H1 (cell line): ENCODE measurements at regions not wholly inside any gene's neighbourhood (a gene's known extent, or its start where the extent isn't known, plus 50 kb on each side); places are given as distances from the start of the nearest gene placed in this dataset.

Experiments used
- CTCF ChIA-PET: fragments of 300-600 bp; sonication (Branson Sonifier 250); formaldehyde crosslinking; loops from one replicate; lab custom pipeline; 2021; ENCODE audit not compliant: partially characterized antibody; lab: Charles Lee
- POLR2A ChIA-PET: fragments of 300-600 bp; sonication (Branson Sonifier 250); formaldehyde crosslinking; loops from one replicate; lab custom pipeline; 2021; ENCODE audit warnings: inconsistent platforms; ENCODE audit not compliant: partially characterized antibody; lab: Charles Lee
- DNase-seq, 2 experiments: peaks; one replicate each; pipeline versions ENCODE4 v3.0.0 to v3.0.0-alpha.2; 2010 to 2022; ENCODE audit warnings: low spot score in 2 of 2, low read depth in 1 of 2, mixed read lengths in 1 of 2
- FAIRE-seq: peaks from 2 replicates; lab custom pipeline; 2011; peaks lifted over from hg19 to GRCh38; lab: Jason Lieb, UNC
- H2AFZ ChIP-seq: 2 replicates; pipeline ENCODE4 v1.8.1; 2012; ENCODE audit warnings: low read length, inconsistent platforms
- H2AK5ac ChIP-seq: 2 replicates; pipeline ENCODE4 v1.6.1; 2013; ENCODE audit warnings: low read depth, low read length
- H2BK120ac ChIP-seq: replicated peaks from 2 replicates; pipeline ENCODE3; 2013; ENCODE audit warnings: low read depth, low read length, inconsistent platforms
- H2BK12ac ChIP-seq: 2 replicates; pipeline ENCODE4 v1.6.1; 2013; ENCODE audit warnings: low read depth, low read length
- H2BK15ac ChIP-seq: 2 replicates; pipeline ENCODE4 v1.6.1; 2013; ENCODE audit warnings: low read length
- H2BK20ac ChIP-seq: 2 replicates; pipeline ENCODE4 v1.6.1; 2013; ENCODE audit warnings: low read length
- H2BK5ac ChIP-seq: 2 replicates; pipeline ENCODE4 v1.6.1; 2013; ENCODE audit warnings: low read depth, low read length
- H3K14ac ChIP-seq: 2 replicates; pipeline ENCODE4 v1.6.1; 2013; ENCODE audit warnings: inconsistent platforms; ENCODE audit not compliant: insufficient read length
- H3K18ac ChIP-seq: 2 replicates; pipeline ENCODE4 v1.6.1; 2013; ENCODE audit warnings: low read length; ENCODE audit errors: extremely low read depth
- H3K23ac ChIP-seq: 2 replicates; pipeline ENCODE4 v1.6.1; 2013; ENCODE audit warnings: inconsistent platforms; ENCODE audit not compliant: insufficient read length
- H3K23me2 ChIP-seq: 2 replicates; pipeline ENCODE4 v1.6.1; 2013; ENCODE audit warnings: low read depth, low read length
- H3K27ac ChIP-seq: 2 replicates; pipeline ENCODE4 v1.6.1; 2011; ENCODE audit warnings: low read depth, low read length, inconsistent platforms
- H3K27me3 ChIP-seq, 4 experiments: replicated peaks in 1 of 4; 1 replicate in 1 of 4; 2 replicates in 3 of 4; pipeline versions ENCODE4 v1.6.1 to v1.8.1; 2011 to 2013; ENCODE audit warnings: low read length in 3 of 4, mild to moderate bottlenecking in 3 of 4, inconsistent platforms in 2 of 4, mixed read lengths in 2 of 4, moderate library complexity in 1 of 4; ENCODE audit not compliant: control insufficient read depth in 3 of 4, insufficient read depth in 3 of 4; ENCODE audit errors: extremely low read depth in 1 of 4
- H3K36me3 ChIP-seq, 4 experiments: 2 replicates each; pipeline versions ENCODE4 v1.6.1 to v1.8.1; 2011 to 2013; ENCODE audit warnings: mild to moderate bottlenecking in 4 of 4, low read length in 3 of 4, moderate library complexity in 2 of 4, control low read depth in 1 of 4, inconsistent platforms in 1 of 4; ENCODE audit not compliant: insufficient read depth in 4 of 4, control insufficient read depth in 2 of 4
- H3K4ac ChIP-seq: replicated peaks from 2 replicates; pipeline ENCODE3; 2013; ENCODE audit warnings: low read length, low read depth, mixed read lengths, inconsistent platforms; ENCODE audit not compliant: insufficient read length
- H3K4me1 ChIP-seq, 4 experiments: replicated peaks in 1 of 4; 1 replicate in 1 of 4; 2 replicates in 3 of 4; pipeline versions ENCODE4 v1.6.1 to v1.8.1; 2011 to 2013; ENCODE audit warnings: low read length in 3 of 4, inconsistent platforms in 2 of 4, mixed read lengths in 1 of 4; ENCODE audit not compliant: insufficient read depth in 4 of 4, control insufficient read depth in 3 of 4
- H3K4me2 ChIP-seq, 2 experiments: 2 replicates each; pipeline versions ENCODE4 v1.6.1 to v1.8.1; 2011 to 2013; ENCODE audit warnings: low read depth in 2 of 2, low read length in 2 of 2, control low read depth in 1 of 2, inconsistent platforms in 1 of 2, mild to moderate bottlenecking in 1 of 2; ENCODE audit not compliant: insufficient read depth in 1 of 2
- H3K4me3 ChIP-seq, 4 experiments: fragments of 200-600, 300-600 bp in 1 of 4; sonication (generic), shearing (Covaris generic), sonication (Bioruptor Twin) in 1 of 4; 2 replicates each; pipeline versions ENCODE4 v1.5.1 to v1.8.1; 2011 to 2016; ENCODE audit warnings: low read length in 4 of 4, low read depth in 3 of 4, control low read depth in 2 of 4, inconsistent platforms in 2 of 4, mild to moderate bottlenecking in 2 of 4, mixed read lengths in 1 of 4, moderate library complexity in 1 of 4; ENCODE audit not compliant: insufficient read depth in 2 of 4; ENCODE audit errors: extremely low read depth in 1 of 4
- H3K56ac ChIP-seq: replicated peaks from 2 replicates; pipeline ENCODE3; 2013; ENCODE audit warnings: low read depth, mild to moderate bottlenecking, mixed read lengths, low read length, inconsistent platforms; ENCODE audit not compliant: insufficient read length
- H3K79me1 ChIP-seq: 2 replicates; pipeline ENCODE4 v1.6.1; 2013; ENCODE audit warnings: low read depth, low read length, control low read depth
- H3K79me2 ChIP-seq, 2 experiments: 2 replicates each; pipeline versions ENCODE4 v1.6.1 to v1.8.1; 2012 to 2013; ENCODE audit warnings: low read length in 2 of 2, mild to moderate bottlenecking in 2 of 2, inconsistent platforms in 1 of 2; ENCODE audit not compliant: insufficient read depth in 2 of 2, control insufficient read depth in 1 of 2
- H3K9ac ChIP-seq, 4 experiments: replicated peaks in 1 of 4; 1 replicate in 1 of 4; 2 replicates in 3 of 4; pipeline versions ENCODE4 v1.6.1 to v1.8.1; 2011 to 2013; ENCODE audit warnings: low read depth in 3 of 4, low read length in 3 of 4, control low read depth in 2 of 4, mild to moderate bottlenecking in 2 of 4, moderate library complexity in 2 of 4, inconsistent platforms in 1 of 4; ENCODE audit errors: extremely low read depth in 1 of 4
- H3K9me3 ChIP-seq, 2 experiments: 2 replicates each; pipeline versions ENCODE4 v1.6.1 to v1.8.1; 2012 to 2013; ENCODE audit warnings: mild to moderate bottlenecking in 2 of 2, moderate library complexity in 2 of 2, control low read depth in 1 of 2, inconsistent platforms in 1 of 2, low read depth in 1 of 2, low read length in 1 of 2, mixed read lengths in 1 of 2; ENCODE audit not compliant: insufficient read depth in 2 of 2
- H4K20me1 ChIP-seq, 2 experiments: replicated peaks in 1 of 2; 2 replicates each; pipeline versions ENCODE3 to v1.8.1; 2011 to 2013; ENCODE audit warnings: inconsistent platforms in 2 of 2, low read length in 2 of 2, mild to moderate bottlenecking in 1 of 2; ENCODE audit not compliant: insufficient read depth in 2 of 2, control insufficient read depth in 1 of 2
- H4K5ac ChIP-seq: 2 replicates; pipeline ENCODE4 v1.6.1; 2013; ENCODE audit warnings: low read length, low read depth, mixed read lengths, inconsistent platforms; ENCODE audit not compliant: insufficient read length
- H4K8ac ChIP-seq: 2 replicates; pipeline ENCODE4 v1.8.0; 2013; ENCODE audit warnings: mild to moderate bottlenecking, moderate library complexity, low read length, inconsistent platforms; ENCODE audit not compliant: insufficient read depth; ENCODE audit errors: extremely low read depth
- H4K91ac ChIP-seq: replicated peaks from 2 replicates; pipeline ENCODE3; 2013; ENCODE audit warnings: low read length, mixed read lengths, inconsistent platforms; ENCODE audit not compliant: insufficient read length
- BRCA1 ChIP-seq: IDR thresholded peaks from 2 replicates; pipeline ENCODE4 v1.6.1; 2012; ENCODE audit warnings: low read depth, low read length, improper control_type of control experiment
- CEBPB ChIP-seq: IDR thresholded peaks from 2 replicates; pipeline ENCODE4 v1.6.1; 2012; ENCODE audit warnings: low read depth, low read length
- CTBP2 ChIP-seq: IDR thresholded peaks from 2 replicates; pipeline ENCODE4 v1.7.0; 2011; ENCODE audit warnings: borderline replicate concordance, mild to moderate bottlenecking, moderate library complexity, mixed read lengths, low read length; ENCODE audit not compliant: insufficient read depth, insufficient read length
- KDM4A ChIP-seq: IDR thresholded peaks from one replicate; pipeline ENCODE4 v1.7.1; 2012; ENCODE audit warnings: low read depth, mild to moderate bottlenecking, moderate library complexity, low read length, inconsistent platforms; ENCODE audit not compliant: severe bottlenecking
- KDM5A ChIP-seq: fragments of 200-600 bp; IDR thresholded peaks from 2 replicates; pipeline ENCODE4 v1.7.1; 2012; ENCODE audit warnings: mild to moderate bottlenecking, low read length, inconsistent platforms, mixed read lengths
- NANOG ChIP-seq: IDR thresholded peaks from 2 replicates; pipeline ENCODE4 v1.6.1; 2011; ENCODE audit warnings: low read length, low read depth, mild to moderate bottlenecking, inconsistent platforms; ENCODE audit not compliant: insufficient read depth, poor library complexity, severe bottlenecking
- SRF ChIP-seq: IDR thresholded peaks from 2 replicates; pipeline ENCODE4 v1.6.1; 2011; ENCODE audit warnings: mild to moderate bottlenecking, low read depth, low read length, moderate library complexity
- TAF1 ChIP-seq: IDR thresholded peaks from 2 replicates; pipeline ENCODE4 v1.6.1; 2011; ENCODE audit warnings: mild to moderate bottlenecking, low read depth, low read length
- TBP ChIP-seq: IDR thresholded peaks from 2 replicates; pipeline ENCODE4 v1.6.1; 2011; ENCODE audit warnings: low read depth, low read length, improper control_type of control experiment
- TCF12 ChIP-seq: IDR thresholded peaks from 2 replicates; pipeline ENCODE4 v1.6.1; 2011; ENCODE audit warnings: low read depth, mild to moderate bottlenecking, low read length
- WGBS, 2 experiments: shearing (Covaris generic) in 1 of 2; methylation state at CpG; one replicate each; pipeline versions ENCODE4 v1.1.6 to v1.1.7; 2013 to 2015; ENCODE audit warnings: low lambda C conversion rate in 2 of 2, mixed read lengths in 2 of 2, inconsistent platforms in 1 of 2, low coverage in 1 of 2, missing lambda C conversion rate in 1 of 2; ENCODE audit not compliant: insufficient replicate concordance in 2 of 2, insufficient coverage in 1 of 2, insufficient read length in 1 of 2; ENCODE audit errors: extremely low coverage in 1 of 2, missing lambda C conversion rate in 1 of 2; 5-methylcytosine and 5-hydroxymethylcytosine counted together
- TF ChIP-seq, protein P1 (sequence below), 3 experiments: IDR thresholded peaks; 1 replicate in 2 of 3; 2 replicates in 1 of 3; pipeline versions ENCODE4 v1.5.1 to v1.6.1; 2011; ENCODE audit warnings: low read length in 3 of 3, mild to moderate bottlenecking in 3 of 3, inconsistent platforms in 2 of 3, low read depth in 1 of 3, moderate library complexity in 1 of 3; ENCODE audit not compliant: insufficient read depth in 1 of 3; ENCODE audit errors: control extremely low read depth in 1 of 3
- TF ChIP-seq, protein P2 (sequence below): IDR thresholded peaks from 2 replicates; pipeline ENCODE4 v1.6.1; 2011; ENCODE audit warnings: low read depth, mild to moderate bottlenecking, low read length; ENCODE audit not compliant: insufficient read depth

DNA sequence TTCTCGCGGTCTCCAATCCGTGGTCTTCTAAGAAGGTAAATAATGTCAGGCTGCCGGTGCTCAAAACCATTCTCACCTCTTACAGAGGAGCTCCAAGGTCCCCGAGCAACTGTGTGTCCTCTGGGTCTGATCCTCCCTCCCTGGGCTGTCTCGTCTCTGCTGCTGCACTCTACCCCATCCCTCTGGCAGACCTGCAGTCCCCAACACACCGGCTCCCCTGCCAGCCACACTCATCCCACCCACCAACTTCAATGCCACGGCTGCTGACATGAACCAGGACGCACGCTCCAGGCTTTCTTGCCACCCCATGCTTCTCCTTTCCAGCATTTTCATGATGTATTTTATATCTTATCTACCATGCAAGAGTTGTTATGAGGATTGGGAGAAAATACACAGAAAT lies 559.5 kb upstream of the SALL3 start:
- Histone ChIP-seq H3K27me3 (no peaks in the 10 kb centered on the region), H2BK120ac (no peak overlapping the region), H3K79me1 (no peaks in the 10 kb centered on the region), H3K4me3 (no peak overlapping the region), H2BK12ac (no peak overlapping the region), H3K4me2 (no peak overlapping the region), H2AK5ac (no peak overlapping the region), H3K79me2 (no peaks in the 10 kb centered on the region), H2BK15ac (no peak overlapping the region), H3K23ac (no peak overlapping the region), H3K4ac (no peak overlapping the region), H3K9ac (no peak overlapping the region), H3K4me1 (no peaks in the 10 kb centered on the region), H2AFZ (no peak overlapping the region), H3K56ac (no peak overlapping the region), H2BK20ac (no peak overlapping the region), H3K27ac (no peak overlapping the region), H3K36me3 (no peaks in the 10 kb centered on the region), H4K20me1 (no peaks in the 10 kb centered on the region), H3K18ac (no peak overlapping the region), H4K5ac (no peak overlapping the region), H3K14ac (no peak overlapping the region), H2BK5ac (no peak overlapping the region), H3K23me2 (no peaks in the 10 kb centered on the region), H4K91ac (no peak overlapping the region), H3K9me3 (no peaks in the 10 kb centered on the region), H4K8ac (no peak overlapping the region)
- CTCF ChIA-PET, result interaction anchor here (0.6 to 1.9 kb wide), 2 partner anchors 9 to 383 kb away, joined by 3 to 6 read pairs; no protein-coding TSS in a partner anchor
- 96% methylated on average over 10 of the region's 10 CpGs; no CpG with 5 or more reads in 1 of the 2 experiments for WGBS, 2 experiments
- POLR2A ChIA-PET, result no interaction called here
- FAIRE-seq (no peak), DNase-seq (no peak)
- TF ChIP-seq NANOG (no peak), SRF (no peak), TCF12 (no peak), TBP (no peak), KDM4A (no peak), CTBP2 (no peak), CEBPB (no peak), TAF1 (no peak), KDM5A (no peak), BRCA1 (no peak)
- TF ChIP-seq, protein P1, sequence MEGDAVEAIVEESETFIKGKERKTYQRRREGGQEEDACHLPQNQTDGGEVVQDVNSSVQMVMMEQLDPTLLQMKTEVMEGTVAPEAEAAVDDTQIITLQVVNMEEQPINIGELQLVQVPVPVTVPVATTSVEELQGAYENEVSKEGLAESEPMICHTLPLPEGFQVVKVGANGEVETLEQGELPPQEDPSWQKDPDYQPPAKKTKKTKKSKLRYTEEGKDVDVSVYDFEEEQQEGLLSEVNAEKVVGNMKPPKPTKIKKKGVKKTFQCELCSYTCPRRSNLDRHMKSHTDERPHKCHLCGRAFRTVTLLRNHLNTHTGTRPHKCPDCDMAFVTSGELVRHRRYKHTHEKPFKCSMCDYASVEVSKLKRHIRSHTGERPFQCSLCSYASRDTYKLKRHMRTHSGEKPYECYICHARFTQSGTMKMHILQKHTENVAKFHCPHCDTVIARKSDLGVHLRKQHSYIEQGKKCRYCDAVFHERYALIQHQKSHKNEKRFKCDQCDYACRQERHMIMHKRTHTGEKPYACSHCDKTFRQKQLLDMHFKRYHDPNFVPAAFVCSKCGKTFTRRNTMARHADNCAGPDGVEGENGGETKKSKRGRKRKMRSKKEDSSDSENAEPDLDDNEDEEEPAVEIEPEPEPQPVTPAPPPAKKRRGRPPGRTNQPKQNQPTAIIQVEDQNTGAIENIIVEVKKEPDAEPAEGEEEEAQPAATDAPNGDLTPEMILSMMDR (IDR thresholded peaks at IDR 0.05; ENCODE audit: control extremely low read depth in 1 of 3, insufficient read depth in 1 of 3, low read depth in 1 of 3, low read length in 3 of 3), result no peak
- TF ChIP-seq, protein P2, sequence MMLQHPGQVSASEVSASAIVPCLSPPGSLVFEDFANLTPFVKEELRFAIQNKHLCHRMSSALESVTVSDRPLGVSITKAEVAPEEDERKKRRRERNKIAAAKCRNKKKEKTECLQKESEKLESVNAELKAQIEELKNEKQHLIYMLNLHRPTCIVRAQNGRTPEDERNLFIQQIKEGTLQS, result no peak
